ENCODE measurements at regions not wholly inside any gene's neighbourhood (a gene's known extent, or its start where the extent isn't known, plus 50 kb on each side); places are given as distances from the start of the nearest gene placed in this dataset.

DNA sequence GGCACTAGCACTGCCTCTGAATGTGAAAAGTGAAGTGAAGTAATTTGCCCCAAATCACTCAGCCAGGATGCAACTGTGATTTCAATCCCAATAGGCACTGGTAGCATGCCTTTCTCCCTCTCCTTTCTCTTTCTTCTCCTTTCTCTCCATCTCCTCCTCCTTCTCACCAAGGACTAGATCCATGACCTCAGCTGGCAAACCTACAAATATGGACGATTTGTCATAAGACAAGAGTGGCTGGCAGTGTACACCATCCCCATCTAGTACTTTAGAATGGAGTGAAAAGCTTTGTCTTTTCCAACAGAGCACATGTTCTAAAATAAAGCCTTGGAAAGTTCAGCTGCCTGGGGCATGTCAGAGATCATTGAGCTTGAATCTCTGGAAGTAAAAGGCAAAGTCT, 574.7 kb upstream of the CLINT1 start:
- Histone ChIP-seq H3K4me1 (ENCODE audit: control insufficient read depth, insufficient read depth, low read length) (peaks cover 2% of the 10 kb centered on the region), H3K4me3 (ENCODE audit: low read length) (no peak overlapping the region), H3K27me3 (ENCODE audit: control insufficient read depth, insufficient read depth, low read length) (no peaks in the 10 kb centered on the region), H3K27ac (ENCODE audit: low read length) (no peak overlapping the region), H3K36me3 (ENCODE audit: control insufficient read depth, insufficient read depth, low read length) (no peaks in the 10 kb centered on the region), H3K9me3 (ENCODE audit: control insufficient read depth, insufficient read depth, low read length) (no peaks in the 10 kb centered on the region)
- ATAC-seq, result no peak
- Mint-ChIP-seq H3K4me1 (peaks cover 21 to 23% of the 10 kb centered on the region in 2 donors), H3K27me3 (ENCODE audit: low read depth in 2 of 2) (no peaks in the 10 kb centered on the region), H3K9me3 (peaks cover 0 to 3% of the 10 kb centered on the region in 2 donors), H3K4me3 (no peak overlapping the region), H3K36me3 (no peaks in the 10 kb centered on the region), H3K27ac (no peak overlapping the region)
- DNase-seq, result no peak
- intact Hi-C loops (cut with micrococcal nuclease), result no loop called here
- no peak for TF ChIP-seq CTCF (IDR thresholded peaks at IDR 0.05)
- WGBS (ENCODE audit: insufficient coverage), result 82% methylated on average over 1 of the region's 1 CpG

DNA sequence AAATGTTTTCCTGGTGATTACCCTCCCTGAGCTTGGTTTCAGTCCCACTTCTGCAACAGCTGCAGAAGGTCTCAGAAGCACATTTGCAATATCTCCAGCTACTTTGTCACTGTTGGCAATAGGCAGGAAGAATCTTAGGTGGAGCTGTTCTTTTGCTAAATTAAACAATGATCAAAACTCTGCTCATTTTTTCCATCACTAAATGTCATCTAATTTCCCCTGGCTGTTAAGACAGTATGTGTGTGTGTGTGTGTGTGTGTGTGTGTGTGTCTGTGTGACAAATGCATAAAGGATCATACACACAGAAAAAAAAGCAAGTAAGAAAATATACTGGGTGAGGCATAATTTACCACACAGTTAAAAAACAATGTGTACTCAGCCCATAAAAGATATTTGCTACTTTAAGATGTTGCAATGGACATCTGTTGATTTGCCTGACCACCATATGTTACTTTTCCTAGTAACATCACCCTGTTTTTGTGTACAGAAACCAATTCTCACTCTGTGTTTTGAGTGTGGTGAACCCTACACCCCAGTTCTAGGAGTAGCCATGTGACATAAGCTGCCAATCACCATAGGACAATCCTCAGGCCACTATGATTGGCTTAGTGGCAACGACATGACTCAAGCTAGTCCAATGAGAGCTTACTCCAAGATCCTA, 572.6 kb upstream of the CLINT1 start:
- Mint-ChIP-seq H3K36me3 (no peaks in the 10 kb centered on the region), H3K9me3 (no peaks in the 10 kb centered on the region), H3K4me1 (peaks cover 19 to 21% of the 10 kb centered on the region in 2 donors), H3K27ac (no peak overlapping the region), H3K27me3 (ENCODE audit: low read depth in 2 of 2) (no peaks in the 10 kb centered on the region), H3K4me3 (no peak overlapping the region)
- WGBS (ENCODE audit: insufficient coverage), result 92% methylated on average over 1 of the region's 1 CpG
- intact Hi-C loops (cut with micrococcal nuclease), result no loop called here
- Histone ChIP-seq H3K4me1 (ENCODE audit: control insufficient read depth, insufficient read depth, low read length) (peaks cover 2% of the 10 kb centered on the region), H3K27ac (ENCODE audit: low read length) (no peak overlapping the region), H3K27me3 (ENCODE audit: control insufficient read depth, insufficient read depth, low read length) (no peaks in the 10 kb centered on the region), H3K9me3 (ENCODE audit: control insufficient read depth, insufficient read depth, low read length) (no peaks in the 10 kb centered on the region), H3K36me3 (ENCODE audit: control insufficient read depth, insufficient read depth, low read length) (no peaks in the 10 kb centered on the region), H3K4me3 (ENCODE audit: low read length) (no peak overlapping the region)
- no peak for DNase-seq
- no peak for ATAC-seq
- TF ChIP-seq CTCF (IDR thresholded peaks at IDR 0.05), result no peak

GRCh38 chr5:158430798-158431167, 571.8 kb upstream of the CLINT1 start:
- no peak overlapping the region for H3K4me3 ChIP-seq (ENCODE audit: low read length)
- peaks cover 12 to 17% of the 10 kb centered on the region in 2 donors for H3K4me1 Mint-ChIP-seq
- H3K9me3 ChIP-seq (ENCODE audit: control insufficient read depth, insufficient read depth, low read length), result no peaks in the 10 kb centered on the region
- no peak overlapping the region for H3K27ac ChIP-seq (ENCODE audit: low read length)
- ATAC-seq, result no peak
- WGBS (ENCODE audit: insufficient coverage), result 83% methylated on average over 2 of the region's 2 CpGs
- no peak overlapping the region for H3K27ac Mint-ChIP-seq
- intact Hi-C loops (cut with micrococcal nuclease), result no loop called here
- H3K4me1 ChIP-seq (ENCODE audit: control insufficient read depth, insufficient read depth, low read length), result peaks cover 2% of the 10 kb centered on the region
- H3K9me3 Mint-ChIP-seq, result no peaks in the 10 kb centered on the region
- no peak for DNase-seq
- H3K27me3 Mint-ChIP-seq (ENCODE audit: low read depth in 2 of 2), result no peaks in the 10 kb centered on the region
- H3K4me3 Mint-ChIP-seq, result no peak overlapping the region
- H3K36me3 ChIP-seq (ENCODE audit: control insufficient read depth, insufficient read depth, low read length), result no peaks in the 10 kb centered on the region
- H3K36me3 Mint-ChIP-seq, result no peaks in the 10 kb centered on the region
- no peak for TF ChIP-seq CTCF (IDR thresholded peaks at IDR 0.05)
- no peaks in the 10 kb centered on the region for H3K27me3 ChIP-seq (ENCODE audit: control insufficient read depth, insufficient read depth, low read length)

- H3K9me3 ChIP-seq (ENCODE audit: control insufficient read depth, insufficient read depth, low read length), result no peaks in the 10 kb centered on the region
- 84% methylated on average over 1 of the region's 2 CpGs for WGBS (ENCODE audit: insufficient coverage)
- Mint-ChIP-seq H3K9me3 (no peaks in the 10 kb centered on the region), H3K36me3 (no peaks in the 10 kb centered on the region), H3K4me1 (peaks cover 7 to 12% of the 10 kb centered on the region in 2 donors), H3K27ac (no peak overlapping the region), H3K4me3 (no peak overlapping the region), H3K27me3 (ENCODE audit: low read depth in 2 of 2) (no peaks in the 10 kb centered on the region)
- no peaks in the 10 kb centered on the region for H3K27me3 ChIP-seq (ENCODE audit: control insufficient read depth, insufficient read depth, low read length)
- peaks cover 2% of the 10 kb centered on the region for H3K4me1 ChIP-seq (ENCODE audit: control insufficient read depth, insufficient read depth, low read length)
- ATAC-seq (no peak), DNase-seq (no peak)
- no peak overlapping the region for H3K27ac ChIP-seq (ENCODE audit: low read length)
- intact Hi-C loops (cut with micrococcal nuclease), result no loop called here
- H3K4me3 ChIP-seq (ENCODE audit: low read length), result no peak overlapping the region
- no peak for TF ChIP-seq CTCF (IDR thresholded peaks at IDR 0.05)
- no peaks in the 10 kb centered on the region for H3K36me3 ChIP-seq (ENCODE audit: control insufficient read depth, insufficient read depth, low read length)
Observed at GRCh38 chr5:158430166-158430797, 571.3 kb upstream of the CLINT1 start.

All from natural killer cell (primary cell).